Gastroesophageal sphincter (tissue), 4 donors: ENCODE measurements at regions not wholly inside any gene's neighbourhood (a gene's known extent, or its start where the extent isn't known, plus 50 kb on each side); places are given as distances from the start of the nearest gene placed in this dataset.

Experiments
- ATAC-seq: fragments of 150-250 bp; one replicate; pipeline ENCODE4 v1.9.1; 2016; ENCODE audit warnings: mild to moderate bottlenecking, moderate library complexity
- H3K27ac ChIP-seq, 4 donors: fragments of 200-600 bp; sonication (generic) in 3 of 4; 1 replicate in 3 of 4; 2 replicates in 1 of 4; pipeline ENCODE4 v1.5.1; 2016 to 2019
- H3K27me3 ChIP-seq: fragments of 200-600 bp; sonication (generic); one replicate; pipeline ENCODE4 v1.5.1; 2019
- H3K36me3 ChIP-seq, 2 donors: fragments of 200-600 bp; sonication (generic); one replicate each; pipeline ENCODE4 v1.5.1; 2019; ENCODE audit warnings: control low read depth in 1 of 2
- H3K4me1 ChIP-seq, 3 donors: fragments of 200-600 bp; sonication (generic); 1 replicate in 2 of 3; 2 replicates in 1 of 3; pipeline ENCODE4 v1.5.1; 2016 to 2019; ENCODE audit warnings: control low read depth in 2 of 3
- H3K4me3 ChIP-seq, 2 donors: fragments of 200-600 bp; sonication (generic); one replicate each; pipeline ENCODE4 v1.5.1; 2019; ENCODE audit warnings: mild to moderate bottlenecking in 1 of 2, moderate library complexity in 1 of 2
- H3K9me3 ChIP-seq, 3 donors: fragments of 200-600 bp; sonication (generic); one replicate each; pipeline ENCODE4 v1.5.1; 2017 to 2019; ENCODE audit warnings: control low read depth in 2 of 3
- EP300 ChIP-seq: sonication (generic); formaldehyde crosslinking; IDR thresholded peaks from one replicate; pipeline ENCODE4 v1.6.1; 2017; ENCODE audit warnings: antibody characterized with exemption, mild to moderate bottlenecking
- POLR2A ChIP-seq, 2 donors: fragments of 450-650 bp; IDR thresholded peaks; one replicate each; pipeline ENCODE4 v1.6.1; 2017; ENCODE audit warnings: antibody characterized with exemption in 2 of 2, mild to moderate bottlenecking in 2 of 2, moderate library complexity in 1 of 2
- POLR2AphosphoS5 ChIP-seq: sonication (generic); formaldehyde crosslinking; IDR thresholded peaks from one replicate; pipeline ENCODE4 v1.6.1; 2017; ENCODE audit warnings: antibody characterized with exemption
- WGBS, 2 donors: methylation state at CpG; one replicate each; pipeline ENCODE4 v1.1.5; 2018; ENCODE audit warnings: low coverage in 1 of 2; 5-methylcytosine and 5-hydroxymethylcytosine counted together
- TF ChIP-seq, protein P1 (sequence below), 4 experiments: fragments of 200-600 bp in 2 of 4; fragments of 450-650 bp in 2 of 4; sonication (generic) in 1 of 4; IDR thresholded peaks; one replicate each; pipeline ENCODE4 v1.5.1; 2017 to 2019; ENCODE audit warnings: antibody characterized with exemption in 4 of 4, mild to moderate bottlenecking in 2 of 4, moderate library complexity in 2 of 4

DNA sequence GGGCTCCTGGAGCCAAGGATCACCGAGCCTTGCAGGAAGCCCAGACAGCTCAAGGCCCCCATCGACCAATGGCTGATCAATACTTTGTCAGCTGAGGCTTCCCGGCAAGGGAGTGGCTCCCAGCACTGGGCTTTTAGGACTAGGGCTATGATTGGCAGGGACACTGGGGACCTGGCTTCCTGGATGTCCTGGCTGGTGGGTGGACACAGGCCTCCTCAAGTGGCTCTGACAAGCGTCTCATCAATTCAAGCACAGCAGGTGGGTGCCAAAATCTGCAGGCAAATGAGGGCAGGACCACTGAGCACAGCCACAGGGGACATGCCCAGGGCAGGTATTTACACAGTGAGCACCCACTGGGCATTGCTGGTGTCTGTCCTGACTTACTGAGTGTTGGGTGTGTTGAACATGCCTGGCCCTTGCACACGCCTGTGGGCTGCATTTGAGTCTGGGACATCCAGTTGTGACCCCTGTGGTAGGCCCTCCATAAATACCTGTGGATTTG lies 420.1 kb upstream of the SULF2 start:
- H3K4me1 ChIP-seq, result no peaks in the 10 kb centered on the region
- no peaks in the 10 kb centered on the region for H3K27me3 ChIP-seq
- no peak for ATAC-seq
- WGBS, 2 donors, result 86% methylated on average over 1 of the region's 5 CpGs; no CpG with 5 or more reads in 1 of the 2 donors
- H3K27ac ChIP-seq, result no peak overlapping the region
- no peaks in the 10 kb centered on the region for H3K36me3 ChIP-seq
- no peaks in the 10 kb centered on the region for H3K9me3 ChIP-seq
- TF ChIP-seq, protein P1, sequence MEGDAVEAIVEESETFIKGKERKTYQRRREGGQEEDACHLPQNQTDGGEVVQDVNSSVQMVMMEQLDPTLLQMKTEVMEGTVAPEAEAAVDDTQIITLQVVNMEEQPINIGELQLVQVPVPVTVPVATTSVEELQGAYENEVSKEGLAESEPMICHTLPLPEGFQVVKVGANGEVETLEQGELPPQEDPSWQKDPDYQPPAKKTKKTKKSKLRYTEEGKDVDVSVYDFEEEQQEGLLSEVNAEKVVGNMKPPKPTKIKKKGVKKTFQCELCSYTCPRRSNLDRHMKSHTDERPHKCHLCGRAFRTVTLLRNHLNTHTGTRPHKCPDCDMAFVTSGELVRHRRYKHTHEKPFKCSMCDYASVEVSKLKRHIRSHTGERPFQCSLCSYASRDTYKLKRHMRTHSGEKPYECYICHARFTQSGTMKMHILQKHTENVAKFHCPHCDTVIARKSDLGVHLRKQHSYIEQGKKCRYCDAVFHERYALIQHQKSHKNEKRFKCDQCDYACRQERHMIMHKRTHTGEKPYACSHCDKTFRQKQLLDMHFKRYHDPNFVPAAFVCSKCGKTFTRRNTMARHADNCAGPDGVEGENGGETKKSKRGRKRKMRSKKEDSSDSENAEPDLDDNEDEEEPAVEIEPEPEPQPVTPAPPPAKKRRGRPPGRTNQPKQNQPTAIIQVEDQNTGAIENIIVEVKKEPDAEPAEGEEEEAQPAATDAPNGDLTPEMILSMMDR (IDR thresholded peaks at IDR 0.05), result no peak
- TF ChIP-seq EP300 (no peak), POLR2A (IDR thresholded peaks at IDR 0.05) (no peak), POLR2AphosphoS5 (no peak)
- H3K4me3 ChIP-seq, result no peak overlapping the region

DNA sequence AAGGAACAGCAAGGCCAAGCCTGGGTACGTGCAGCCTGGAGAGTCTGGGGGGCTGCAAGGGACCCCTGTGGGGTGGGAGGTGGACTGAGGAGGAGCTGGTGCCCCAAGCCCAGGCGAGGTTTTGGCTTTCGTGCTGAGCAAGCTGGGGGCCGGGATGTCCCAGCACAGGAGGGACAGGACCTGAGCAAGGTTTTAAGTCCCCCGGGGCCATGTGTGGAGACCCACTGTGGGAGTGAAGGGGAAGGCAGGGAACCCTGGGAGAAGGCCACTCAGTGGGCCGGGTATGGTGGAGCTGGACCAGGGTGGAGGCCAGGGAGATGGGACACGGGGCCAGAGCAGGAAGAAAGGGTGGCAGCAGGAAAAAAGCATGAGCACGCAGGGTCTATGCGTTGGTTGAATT lies 419.2 kb upstream of the SULF2 start:
- no peak overlapping the region for H3K4me3 ChIP-seq
- H3K4me1 ChIP-seq, result no peaks in the 10 kb centered on the region
- no peak for TF ChIP-seq EP300
- TF ChIP-seq, protein P1 (IDR thresholded peaks at IDR 0.05), result no peak
- no peak for TF ChIP-seq POLR2A (IDR thresholded peaks at IDR 0.05)
- no peak for TF ChIP-seq POLR2AphosphoS5
- no peaks in the 10 kb centered on the region for H3K36me3 ChIP-seq
- no peaks in the 10 kb centered on the region for H3K9me3 ChIP-seq
- H3K27me3 ChIP-seq, result no peaks in the 10 kb centered on the region
- 82 to 87% methylated on average over 2 to 4 of the region's 9 CpGs for WGBS, 2 donors
- H3K27ac ChIP-seq, result no peak overlapping the region
- ATAC-seq, result no peak

DNA sequence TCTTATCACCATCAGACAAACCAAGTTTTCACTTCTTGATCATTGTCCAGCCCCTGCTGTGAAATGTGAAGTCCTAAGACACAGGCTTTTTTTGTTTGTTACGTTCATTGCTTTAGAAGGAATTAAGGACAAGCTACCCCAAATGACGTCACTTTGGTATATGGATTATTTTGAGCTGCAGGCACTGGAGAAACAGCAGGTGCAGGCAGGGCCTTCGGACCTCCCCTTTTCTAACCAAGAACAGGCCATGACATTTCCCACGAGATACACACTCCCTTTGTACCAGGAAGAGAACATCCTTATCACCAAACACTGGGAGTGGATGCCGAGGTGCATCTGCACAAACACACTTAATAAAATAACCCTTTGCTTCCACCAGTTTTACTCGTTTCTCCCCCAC lies 418.0 kb upstream of the SULF2 start:
- Histone ChIP-seq H3K9me3 (no peaks in the 10 kb centered on the region), H3K36me3 (no peaks in the 10 kb centered on the region), H3K27ac (no peak overlapping the region), H3K4me3 (no peak overlapping the region), H3K4me1 (no peaks in the 10 kb centered on the region), H3K27me3 (no peaks in the 10 kb centered on the region)
- 80 to 85% methylated on average over 2 to 6 of the region's 6 CpGs for WGBS, 2 donors
- ATAC-seq, result no peak
- TF ChIP-seq, protein P1 (IDR thresholded peaks at IDR 0.05), result no peak
- TF ChIP-seq POLR2AphosphoS5 (no peak), EP300 (no peak), POLR2A (IDR thresholded peaks at IDR 0.05) (no peak)

DNA sequence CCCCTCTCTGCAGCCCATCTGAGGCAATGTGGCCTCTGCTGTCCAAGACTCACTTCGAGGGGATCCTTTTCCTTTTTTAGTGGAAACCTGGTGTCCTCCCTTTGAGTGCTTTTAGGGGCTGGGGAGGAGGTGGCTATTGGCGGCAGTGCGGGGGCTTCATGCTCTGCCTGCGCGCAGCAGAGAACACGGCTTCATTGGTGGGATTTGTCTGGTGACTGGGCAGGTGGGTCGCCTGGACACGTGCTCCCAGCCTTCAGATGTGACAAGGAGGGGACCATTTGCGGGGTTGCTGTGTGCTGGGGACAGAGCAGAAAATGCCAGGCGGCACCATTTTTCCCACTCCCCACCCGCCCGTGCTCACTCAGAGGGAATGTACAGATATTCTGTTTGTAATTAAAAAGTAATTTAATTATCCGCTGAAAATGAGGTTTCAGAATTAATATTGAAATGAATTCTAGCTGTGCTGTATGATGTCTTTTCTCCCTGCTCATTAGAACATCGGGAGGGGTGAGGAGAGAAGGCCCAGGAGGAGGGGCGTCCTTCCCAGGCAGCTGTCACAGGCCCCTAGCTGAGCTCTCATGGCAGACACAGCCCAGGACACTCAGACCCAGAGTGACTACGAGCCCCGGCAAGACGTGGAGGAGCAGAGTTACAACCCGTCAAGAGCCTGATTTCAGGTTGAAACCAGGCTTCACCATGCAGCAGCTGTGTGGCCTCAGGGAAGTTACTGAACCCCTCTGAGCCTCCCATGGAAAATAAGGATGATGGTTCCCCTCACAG lies 417.2 kb upstream of the SULF2 start:
- 80 to 82% methylated on average over 2 to 9 of the region's 19 CpGs for WGBS, 2 donors
- H3K27ac ChIP-seq, result no peak overlapping the region
- no peaks in the 10 kb centered on the region for H3K27me3 ChIP-seq
- no peaks in the 10 kb centered on the region for H3K9me3 ChIP-seq
- no peak for TF ChIP-seq EP300
- TF ChIP-seq POLR2A (IDR thresholded peaks at IDR 0.05), result no peak
- no peak for TF ChIP-seq POLR2AphosphoS5
- TF ChIP-seq, protein P1 (IDR thresholded peaks at IDR 0.05), result no peak
- no peaks in the 10 kb centered on the region for H3K4me1 ChIP-seq
- no peak overlapping the region for H3K4me3 ChIP-seq
- ATAC-seq, result no peak
- no peaks in the 10 kb centered on the region for H3K36me3 ChIP-seq

DNA sequence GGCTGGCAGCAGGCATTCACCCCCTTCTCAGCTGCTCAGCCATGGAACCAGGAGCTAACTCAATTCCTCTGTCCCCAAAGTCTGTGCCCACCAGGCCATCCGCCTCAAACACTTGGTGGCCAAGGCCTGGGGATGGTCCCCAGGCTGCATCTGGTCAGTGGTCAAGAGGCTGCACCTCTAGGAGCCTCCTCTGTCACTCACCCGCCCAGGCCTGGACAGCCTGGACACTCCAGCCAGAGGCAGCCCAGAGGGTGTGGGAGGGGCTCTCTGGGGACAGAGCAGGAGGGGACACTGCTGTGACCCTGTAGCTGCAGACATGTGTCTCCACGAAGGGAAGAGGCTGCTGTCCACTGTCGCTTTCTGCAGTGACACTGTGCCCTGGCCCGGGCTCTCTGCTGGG lies 416.6 kb upstream of the SULF2 start:
- Histone ChIP-seq H3K27ac (no peak overlapping the region), H3K27me3 (no peaks in the 10 kb centered on the region), H3K4me1 (no peaks in the 10 kb centered on the region), H3K4me3 (no peak overlapping the region), H3K9me3 (no peaks in the 10 kb centered on the region), H3K36me3 (no peaks in the 10 kb centered on the region)
- TF ChIP-seq POLR2AphosphoS5 (no peak), POLR2A (IDR thresholded peaks at IDR 0.05) (no peak), EP300 (no peak)
- TF ChIP-seq, protein P1 (IDR thresholded peaks at IDR 0.05), result no peak
- WGBS, 2 donors, result no CpG with 5 or more reads among the region's 5 CpGs
- ATAC-seq, result no peak
